A549 (cell line): ENCODE measurements at regions not wholly inside any gene's neighbourhood (a gene's known extent, or its start where the extent isn't known, plus 50 kb on each side); places are given as distances from the start of the nearest gene placed in this dataset.

Experiments used
- ATAC-seq, 2 experiments: fragments of 200-7000 bp in 1 of 2; fragments of >200 bp in 1 of 2; cut with Nextera tagmentation in 1 of 2; cut with Tn5 transposase in 1 of 2; 3 replicates each; pipeline versions ENCODE4 v1.8.0 to v1.9.1; 2018 to 2020; ENCODE audit warnings: mild to moderate bottlenecking in 1 of 2, moderate library complexity in 1 of 2
- CTCF ChIA-PET: fragments of 300-600 bp; sonication (Branson Sonifier 250); formaldehyde crosslinking; extraction: SDS; loops from one replicate; lab custom pipeline; 2021; ENCODE audit warnings: antibody characterized with exemption, inconsistent platforms; lab: Yijun Ruan, JAX
- POLR2A ChIA-PET: fragments of 350-600 bp; formaldehyde crosslinking; extraction: SDS; loops from one replicate; lab custom pipeline; 2021; ENCODE audit warnings: antibody characterized with exemption, inconsistent platforms; lab: Yijun Ruan, JAX
- DNase-seq, 2 experiments: peaks; one replicate each; pipeline versions ENCODE4 v3.0.0 to v3.0.0-alpha.2; 2011 to 2016; ENCODE audit warnings: low read depth in 1 of 2, low spot score in 1 of 2
- FAIRE-seq: peaks from 2 replicates; lab custom pipeline; 2011; peaks lifted over from hg19 to GRCh38; lab: Jason Lieb, UNC
- H3K27ac ChIP-seq, 2 experiments: fragments of >200 bp; sonication (Bioruptor Twin); formaldehyde crosslinking; 3 replicates each; pipeline ENCODE4 v1.5.1; 2016 to 2017
- H3K4me1 ChIP-seq: fragments of >200 bp; sonication (Bioruptor Twin); formaldehyde crosslinking; 3 replicates; pipeline ENCODE4 v1.6.1; 2016
- H3K4me2 ChIP-seq: fragments of >200 bp; sonication (Bioruptor Twin); formaldehyde crosslinking; 3 replicates; pipeline ENCODE4 v1.6.1; 2016
- H3K4me3 ChIP-seq: fragments of >200 bp; sonication (Bioruptor Twin); formaldehyde crosslinking; 3 replicates; pipeline ENCODE4 v1.5.1; 2016
- H3K9me3 ChIP-seq: fragments of >200 bp; sonication (Bioruptor Twin); formaldehyde crosslinking; 3 replicates; pipeline ENCODE4 v1.6.1; 2016
- CHD2 ChIP-seq: fragments of 150-350 bp; IDR thresholded peaks from 2 replicates; pipeline ENCODE4 v1.6.1; 2014; ENCODE audit warnings: low read length; ENCODE audit not compliant: partially characterized antibody
- CHD4 ChIP-seq: fragments of 200-600 bp; sonication (generic); IDR thresholded peaks from 2 replicates; pipeline ENCODE4 v1.6.1; 2016; ENCODE audit warnings: antibody characterized with exemption, mild to moderate bottlenecking, borderline replicate concordance
- EP300 ChIP-seq, 2 experiments: fragments of >200 bp; sonication (Bioruptor Twin); formaldehyde crosslinking; IDR thresholded peaks; 2 replicates in 1 of 2; 3 replicates in 1 of 2; pipeline ENCODE4 v1.6.1; 2016 to 2017
- FOSB ChIP-seq: fragments of 250-450 bp; sonication (Bioruptor Pico); IDR thresholded peaks from 2 replicates; pipeline ENCODE4 v1.5.0; 2020; ENCODE audit warnings: mild to moderate bottlenecking, moderate library complexity
- FOXS1 ChIP-seq: fragments of 250-450 bp; sonication (Bioruptor Pico); IDR thresholded peaks from 2 replicates; pipeline ENCODE4 v1.5.0; 2020; ENCODE audit warnings: mild to moderate bottlenecking, moderate library complexity
- GATA3 ChIP-seq: IDR thresholded peaks from 2 replicates; pipeline ENCODE4 v1.6.1; 2012; ENCODE audit warnings: borderline replicate concordance
- HDAC2 ChIP-seq: fragments of 200-600 bp; sonication (generic); IDR thresholded peaks from 2 replicates; pipeline ENCODE4 v1.6.1; 2016
- HOXA7 ChIP-seq: fragments of 250-450 bp; sonication (Bioruptor Pico); IDR thresholded peaks from 2 replicates; pipeline ENCODE4 v1.5.0; 2020; ENCODE audit warnings: mild to moderate bottlenecking, moderate library complexity
- HOXB13 ChIP-seq: fragments of 250-450 bp; sonication (Bioruptor Pico); IDR thresholded peaks from 2 replicates; pipeline ENCODE4 v1.5.0; 2020; ENCODE audit warnings: low read depth, mild to moderate bottlenecking, moderate library complexity
- JUN ChIP-seq, 2 experiments: fragments of >200 bp; sonication (Bioruptor Twin); formaldehyde crosslinking; IDR thresholded peaks; 2 replicates in 1 of 2; 3 replicates in 1 of 2; pipeline ENCODE4 v1.6.1; 2016 to 2017
- KDM1A ChIP-seq: fragments of 200-600 bp; sonication (generic); IDR thresholded peaks from 2 replicates; pipeline ENCODE4 v1.6.1; 2016; ENCODE audit warnings: low read depth, mild to moderate bottlenecking
- KDM5A ChIP-seq: fragments of 200-600 bp; sonication (generic); IDR thresholded peaks from 2 replicates; pipeline ENCODE4 v1.6.1; 2016; ENCODE audit warnings: antibody characterized with exemption, mild to moderate bottlenecking
- MAZ ChIP-seq: fragments of 150-350 bp; IDR thresholded peaks from 2 replicates; pipeline ENCODE4 v1.6.1; 2014; ENCODE audit warnings: antibody characterized with exemption, low read depth, low read length, borderline replicate concordance
- MYC ChIP-seq: IDR thresholded peaks from 2 replicates; pipeline ENCODE4 v1.6.1; 2012; ENCODE audit warnings: mild to moderate bottlenecking, inconsistent platforms, low read length, improper control_type of control experiment, borderline replicate concordance
- NR3C1 ChIP-seq: fragments of >200 bp; sonication (Bioruptor Twin); formaldehyde crosslinking; IDR thresholded peaks from 3 replicates; pipeline ENCODE4 v1.6.1; 2017
- PHF8 ChIP-seq: fragments of 200-600 bp; sonication (generic); IDR thresholded peaks from 2 replicates; pipeline ENCODE4 v1.6.1; 2016; ENCODE audit warnings: low read depth, mild to moderate bottlenecking, antibody characterized with exemption, moderate library complexity, borderline replicate concordance
- POLR2AphosphoS2 ChIP-seq: conservative IDR thresholded peaks from 2 replicates; pipeline ENCODE4 v1.6.1; 2012; ENCODE audit warnings: low read length, improper control_type of control experiment, inconsistent platforms
- RFX5 ChIP-seq: fragments of 450-650 bp; IDR thresholded peaks from 2 replicates; pipeline ENCODE4 v1.7.1; 2014; ENCODE audit warnings: antibody characterized with exemption, mild to moderate bottlenecking, moderate library complexity
- ZNF302 ChIP-seq: fragments of 250-450 bp; sonication (Bioruptor Pico); IDR thresholded peaks from 2 replicates; pipeline ENCODE4 v1.9.0; 2021; ENCODE audit warnings: inconsistent platforms, mild to moderate bottlenecking, moderate library complexity
- WGBS: methylation state at CpG from one replicate; pipeline ENCODE4 v1.1.6; 2017; ENCODE audit errors: missing lambda C conversion rate; 5-methylcytosine and 5-hydroxymethylcytosine counted together
- TF ChIP-seq, protein P1 (sequence below): fragments of 450-650 bp; IDR thresholded peaks from 2 replicates; pipeline ENCODE4 v1.6.1; 2014; ENCODE audit warnings: antibody characterized with exemption
- TF ChIP-seq, protein P2 (sequence below): IDR thresholded peaks from 2 replicates; pipeline ENCODE4 v1.6.1; 2012
- TF ChIP-seq, protein P3 (sequence below): fragments of 250-450 bp; sonication (Bioruptor Pico); IDR thresholded peaks from 2 replicates; pipeline ENCODE4 v1.5.0; 2021; ENCODE audit warnings: mild to moderate bottlenecking, moderate library complexity, borderline replicate concordance
- TF ChIP-seq, protein P4 (sequence below): fragments of >200 bp; sonication (Bioruptor Twin); formaldehyde crosslinking; IDR thresholded peaks from 3 replicates; pipeline ENCODE4 v1.6.1; 2016

DNA sequence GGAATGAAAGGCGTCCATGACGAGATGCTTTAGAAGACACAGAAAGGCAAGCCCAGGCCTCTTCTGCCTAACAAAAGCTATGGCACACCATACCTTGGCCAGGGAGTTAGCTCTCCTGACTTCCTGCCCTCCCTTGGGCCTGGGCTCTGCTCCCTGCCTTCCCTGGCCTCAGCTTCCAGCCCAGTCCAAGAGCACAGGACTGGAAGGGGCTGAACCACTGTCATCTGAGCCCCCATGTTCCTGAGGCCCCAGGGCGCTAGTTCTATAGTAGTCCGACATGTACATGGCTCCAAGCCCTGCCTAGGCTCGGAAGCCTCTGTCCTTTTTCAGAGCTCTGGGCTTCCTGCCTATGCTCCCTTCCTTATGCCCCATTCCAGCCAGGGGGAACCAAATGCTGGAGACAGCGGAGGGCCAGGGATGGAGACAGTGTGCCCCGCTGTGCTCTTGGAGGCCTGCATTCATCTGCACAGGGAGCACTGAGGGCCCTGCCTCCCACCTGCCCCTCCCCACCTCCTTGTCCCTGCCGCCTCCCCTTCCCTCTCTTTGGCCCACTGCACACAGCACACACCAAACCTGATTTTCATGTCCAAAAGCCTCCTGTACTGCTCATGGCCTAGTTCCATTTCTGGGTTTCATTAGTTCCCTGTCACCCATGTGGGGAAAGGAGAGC lies 240.1 kb downstream of the RHOU start:
- FAIRE-seq (no peak), ATAC-seq (no peak; a peak in 1 of 6 replicates), DNase-seq (no peak)
- Histone ChIP-seq H3K4me1 (no peaks in the 10 kb centered on the region), H3K4me3 (no peak overlapping the region), H3K27ac (no peak overlapping the region), H3K9me3 (no peaks in the 10 kb centered on the region), H3K4me2 (no peak overlapping the region)
- CTCF ChIA-PET, result interaction anchor here (0.6 to 1.6 kb wide), 4 partner anchors 8 to 241 kb away, joined by 3 to 6 read pairs (median 4); no protein-coding TSS in a partner anchor
- no peak for TF ChIP-seq CHD4
- no peak for TF ChIP-seq HOXB13 (CRISPR knock-in tag)
- no peak for TF ChIP-seq FOSB
- TF ChIP-seq KDM1A, result no peak
- no peak for TF ChIP-seq POLR2AphosphoS2
- TF ChIP-seq EP300 (IDR thresholded peaks at IDR 0.05), result no peak
- TF ChIP-seq GATA3, result no peak
- no peak for TF ChIP-seq HOXA7 (CRISPR knock-in tag)
- TF ChIP-seq, protein P1, sequence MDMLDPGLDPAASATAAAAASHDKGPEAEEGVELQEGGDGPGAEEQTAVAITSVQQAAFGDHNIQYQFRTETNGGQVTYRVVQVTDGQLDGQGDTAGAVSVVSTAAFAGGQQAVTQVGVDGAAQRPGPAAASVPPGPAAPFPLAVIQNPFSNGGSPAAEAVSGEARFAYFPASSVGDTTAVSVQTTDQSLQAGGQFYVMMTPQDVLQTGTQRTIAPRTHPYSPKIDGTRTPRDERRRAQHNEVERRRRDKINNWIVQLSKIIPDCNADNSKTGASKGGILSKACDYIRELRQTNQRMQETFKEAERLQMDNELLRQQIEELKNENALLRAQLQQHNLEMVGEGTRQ, result no peak
- TF ChIP-seq FOXS1 (CRISPR knock-in tag), result no peak
- no peak for TF ChIP-seq CHD2
- TF ChIP-seq, protein P2, sequence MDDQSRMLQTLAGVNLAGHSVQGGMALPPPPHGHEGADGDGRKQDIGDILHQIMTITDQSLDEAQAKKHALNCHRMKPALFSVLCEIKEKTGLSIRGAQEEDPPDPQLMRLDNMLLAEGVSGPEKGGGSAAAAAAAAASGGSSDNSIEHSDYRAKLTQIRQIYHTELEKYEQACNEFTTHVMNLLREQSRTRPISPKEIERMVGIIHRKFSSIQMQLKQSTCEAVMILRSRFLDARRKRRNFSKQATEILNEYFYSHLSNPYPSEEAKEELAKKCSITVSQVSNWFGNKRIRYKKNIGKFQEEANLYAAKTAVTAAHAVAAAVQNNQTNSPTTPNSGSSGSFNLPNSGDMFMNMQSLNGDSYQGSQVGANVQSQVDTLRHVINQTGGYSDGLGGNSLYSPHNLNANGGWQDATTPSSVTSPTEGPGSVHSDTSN, result no peak
- TF ChIP-seq, protein P3, sequence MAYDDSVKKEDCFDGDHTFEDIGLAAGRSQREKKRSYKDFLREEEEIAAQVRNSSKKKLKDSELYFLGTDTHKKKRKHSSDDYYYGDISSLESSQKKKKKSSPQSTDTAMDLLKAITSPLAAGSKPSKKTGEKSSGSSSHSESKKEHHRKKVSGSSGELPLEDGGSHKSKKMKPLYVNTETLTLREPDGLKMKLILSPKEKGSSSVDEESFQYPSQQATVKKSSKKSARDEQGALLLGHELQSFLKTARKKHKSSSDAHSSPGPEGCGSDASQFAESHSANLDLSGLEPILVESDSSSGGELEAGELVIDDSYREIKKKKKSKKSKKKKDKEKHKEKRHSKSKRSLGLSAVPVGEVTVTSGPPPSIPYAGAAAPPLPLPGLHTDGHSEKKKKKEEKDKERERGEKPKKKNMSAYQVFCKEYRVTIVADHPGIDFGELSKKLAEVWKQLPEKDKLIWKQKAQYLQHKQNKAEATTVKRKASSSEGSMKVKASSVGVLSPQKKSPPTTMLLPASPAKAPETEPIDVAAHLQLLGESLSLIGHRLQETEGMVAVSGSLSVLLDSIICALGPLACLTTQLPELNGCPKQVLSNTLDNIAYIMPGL, result no peak
- TF ChIP-seq KDM5A, result no peak
- TF ChIP-seq RFX5, result no peak
- 87% methylated on average over 8 of the region's 8 CpGs for WGBS
- POLR2A ChIA-PET, result no interaction called here

DNA sequence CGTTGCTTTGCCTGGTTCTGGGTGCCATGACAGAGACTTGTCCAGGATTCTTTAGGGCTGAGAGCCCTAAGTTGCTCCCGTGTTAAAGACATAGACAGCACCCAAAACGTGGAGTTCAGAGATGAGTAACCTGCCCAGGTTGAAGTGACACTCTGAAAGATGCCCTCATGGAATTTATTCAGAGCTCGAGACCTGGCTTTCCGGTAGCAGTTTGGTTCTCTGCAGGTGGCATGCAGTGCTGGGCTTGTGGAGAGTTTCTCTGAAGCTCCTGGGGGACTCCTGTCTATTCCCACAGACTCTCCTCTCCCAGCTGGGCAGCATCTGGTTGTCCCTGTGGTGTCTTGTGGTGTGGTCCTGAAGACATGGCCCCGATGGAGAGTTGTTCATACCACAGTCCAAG lies 241.0 kb downstream of the RHOU start:
- Histone ChIP-seq H3K4me1 (no peaks in the 10 kb centered on the region), H3K4me3 (no peak overlapping the region), H3K27ac (no peak overlapping the region), H3K4me2 (no peak overlapping the region), H3K9me3 (no peaks in the 10 kb centered on the region)
- TF ChIP-seq, protein P4, sequence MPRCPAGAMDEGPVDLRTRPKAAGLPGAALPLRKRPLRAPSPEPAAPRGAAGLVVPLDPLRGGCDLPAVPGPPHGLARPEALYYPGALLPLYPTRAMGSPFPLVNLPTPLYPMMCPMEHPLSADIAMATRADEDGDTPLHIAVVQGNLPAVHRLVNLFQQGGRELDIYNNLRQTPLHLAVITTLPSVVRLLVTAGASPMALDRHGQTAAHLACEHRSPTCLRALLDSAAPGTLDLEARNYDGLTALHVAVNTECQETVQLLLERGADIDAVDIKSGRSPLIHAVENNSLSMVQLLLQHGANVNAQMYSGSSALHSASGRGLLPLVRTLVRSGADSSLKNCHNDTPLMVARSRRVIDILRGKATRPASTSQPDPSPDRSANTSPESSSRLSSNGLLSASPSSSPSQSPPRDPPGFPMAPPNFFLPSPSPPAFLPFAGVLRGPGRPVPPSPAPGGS, result no peak
- WGBS, result 58% methylated on average over 6 of the region's 6 CpGs
- POLR2A ChIA-PET, result no interaction called here
- CTCF ChIA-PET, result interaction anchor here (1.2 kb wide), 1 partner anchor 240 kb away, joined by 3 read pairs; no protein-coding TSS in a partner anchor
- no peak for DNase-seq
- no peak for ATAC-seq
- no peak for FAIRE-seq

DNA sequence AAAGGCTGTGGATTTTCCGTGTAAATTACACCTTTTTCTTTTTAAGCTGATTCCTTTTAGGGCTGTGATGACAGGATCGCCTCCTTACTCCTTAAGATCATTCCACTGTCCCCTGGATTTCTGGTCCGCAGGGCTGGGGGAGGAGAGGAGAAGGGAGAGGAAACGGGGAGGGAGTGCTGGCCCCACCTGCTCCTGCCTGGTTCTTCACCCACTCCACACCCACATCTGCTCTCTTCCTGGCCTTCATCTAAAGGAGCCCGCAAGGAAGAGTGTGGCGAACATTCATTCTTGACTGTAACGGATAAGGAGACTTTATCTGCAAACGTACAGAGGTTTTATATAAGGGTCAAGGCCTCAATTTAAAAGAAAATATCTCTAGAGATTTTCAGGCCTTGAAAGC lies 242.0 kb downstream of the RHOU start:
- no peak for ATAC-seq
- Histone ChIP-seq H3K27ac (no peak overlapping the region), H3K4me2 (no peak overlapping the region), H3K4me1 (no peaks in the 10 kb centered on the region), H3K4me3 (no peak overlapping the region), H3K9me3 (no peaks in the 10 kb centered on the region)
- ChIA-PET POLR2A (no interaction called here), CTCF (no interaction called here)
- TF ChIP-seq CHD2, result no peak
- TF ChIP-seq MYC, result no peak
- TF ChIP-seq JUN (IDR thresholded peaks at IDR 0.05), result no peak
- no peak for TF ChIP-seq MAZ
- no peak for TF ChIP-seq PHF8
- TF ChIP-seq NR3C1, result no peak
- TF ChIP-seq HDAC2, result no peak
- TF ChIP-seq, protein P2, result no peak
- TF ChIP-seq ZNF302, result no peak
- FAIRE-seq, result no peak
- 78% methylated on average over 8 of the region's 8 CpGs for WGBS
- no peak for DNase-seq
